ENCODE measurements at regions not wholly inside any gene's neighbourhood (a gene's known extent, or its start where the extent isn't known, plus 50 kb on each side); places are given as distances from the start of the nearest gene placed in this dataset.

GRCh38 chr7:16223963-16224707, 197.2 kb downstream of the CRPPA start:
- TF ChIP-seq CTCF (IDR thresholded peaks at IDR 0.05), result no peak
- DNase-seq (ENCODE audit: low spot score) (no peak), ATAC-seq (ENCODE audit: low FRiP score) (no peak)

- TF ChIP-seq CTCF (IDR thresholded peaks at IDR 0.05), result no peak
- DNase-seq (ENCODE audit: low spot score) (no peak), ATAC-seq (ENCODE audit: low FRiP score) (no peak)
Measured at GRCh38 chr7:16212610-16213009, 208.7 kb downstream of the CRPPA start.

GRCh38 chr7:16212032-16212431, 209.3 kb downstream of the CRPPA start:
- no peak for DNase-seq (ENCODE audit: low spot score)
- ATAC-seq (ENCODE audit: low FRiP score), result no peak
- no peak for TF ChIP-seq CTCF (IDR thresholded peaks at IDR 0.05)

GRCh38 chr7:16211402-16211925, 209.9 kb downstream of the CRPPA start:
- no peak for ATAC-seq (ENCODE audit: low FRiP score)
- no peak for DNase-seq (ENCODE audit: low spot score)
- no peak for TF ChIP-seq CTCF (IDR thresholded peaks at IDR 0.05)

- ATAC-seq (ENCODE audit: low FRiP score) (no peak), DNase-seq (ENCODE audit: low spot score) (no peak)
- no peak for TF ChIP-seq CTCF (IDR thresholded peaks at IDR 0.05)
Measured at GRCh38 chr7:16210171-16210570, 211.2 kb downstream of the CRPPA start.

GRCh38 chr7:16207321-16207720, 214.0 kb downstream of the CRPPA start:
- no peak for ATAC-seq (ENCODE audit: low FRiP score)
- no peak for TF ChIP-seq CTCF (IDR thresholded peaks at IDR 0.05)

GRCh38 chr7:16205466-16205865, 215.9 kb downstream of the CRPPA start:
- DNase-seq (ENCODE audit: low spot score) (no peak), ATAC-seq (ENCODE audit: low FRiP score) (no peak)
- TF ChIP-seq CTCF (IDR thresholded peaks at IDR 0.05), result no peak

More at GRCh38 chr7:16207321-16207720, 214.0 kb downstream of the CRPPA start:
- DNase-seq (ENCODE audit: low spot score), result no peak
